ENCODE measurements at regions not wholly inside any gene's neighbourhood (a gene's known extent, or its start where the extent isn't known, plus 50 kb on each side); places are given as distances from the start of the nearest gene placed in this dataset.

- no peaks in the 10 kb centered on the region for H3K27me3 ChIP-seq (ENCODE audit: low read depth, low read length)
- no peak overlapping the region for H2AFZ ChIP-seq (ENCODE audit: low read depth, low read length)
- H3K4me1 ChIP-seq (ENCODE audit: low read length): no peaks in the 10 kb centered on the region
- no peaks in the 10 kb centered on the region for H4K20me1 ChIP-seq (ENCODE audit: insufficient read depth, low read length)
- no peak overlapping the region for H3K27ac ChIP-seq (ENCODE audit: low read length)
- TF ChIP-seq EZH2phosphoT487 (IDR thresholded peaks at IDR 0.05; ENCODE audit: low read depth): no peak
- TF ChIP-seq CTCF (IDR thresholded peaks at IDR 0.05; ENCODE audit: low read depth, low read length): no peak
- no peak overlapping the region for H3K4me3 ChIP-seq (ENCODE audit: low read length)
- no peak overlapping the region for H3K9ac ChIP-seq (ENCODE audit: low read length)
- H3K9me3 ChIP-seq (ENCODE audit: insufficient read depth, low read length): no peaks in the 10 kb centered on the region
- H3K4me2 ChIP-seq (ENCODE audit: low read length): no peak overlapping the region
- no peaks in the 10 kb centered on the region for H3K36me3 ChIP-seq (replicated peaks; ENCODE audit: low read depth, low read length)
- H3K79me2 ChIP-seq (ENCODE audit: low read length): no peaks in the 10 kb centered on the region
Observed at GRCh38 chr6:165745492-165745891, 82.5 kb upstream of the PDE10A start.

- H3K79me2 ChIP-seq (ENCODE audit: low read length): no peaks in the 10 kb centered on the region
- no peaks in the 10 kb centered on the region for H4K20me1 ChIP-seq (ENCODE audit: insufficient read depth, low read length)
- H3K27ac ChIP-seq (ENCODE audit: low read length): no peak overlapping the region
- H2AFZ ChIP-seq (ENCODE audit: low read depth, low read length): no peak overlapping the region
- no peaks in the 10 kb centered on the region for H3K4me1 ChIP-seq (ENCODE audit: low read length)
- H3K4me3 ChIP-seq (ENCODE audit: low read length): no peak overlapping the region
- no peaks in the 10 kb centered on the region for H3K36me3 ChIP-seq (replicated peaks; ENCODE audit: low read depth, low read length)
- no peak overlapping the region for H3K4me2 ChIP-seq (ENCODE audit: low read length)
- H3K27me3 ChIP-seq (ENCODE audit: low read depth, low read length): no peaks in the 10 kb centered on the region
- no peak for TF ChIP-seq EZH2phosphoT487 (IDR thresholded peaks at IDR 0.05; ENCODE audit: low read depth)
- no peak for TF ChIP-seq CTCF (IDR thresholded peaks at IDR 0.05; ENCODE audit: low read depth, low read length)
- H3K9ac ChIP-seq (ENCODE audit: low read length): no peak overlapping the region
- no peaks in the 10 kb centered on the region for H3K9me3 ChIP-seq (ENCODE audit: insufficient read depth, low read length)
Observed at GRCh38 chr6:165744555-165745228, 81.7 kb upstream of the PDE10A start.

GRCh38 chr6:165743366-165743898 is 80.4 kb upstream of the PDE10A start:
- Histone ChIP-seq H4K20me1 (ENCODE audit: insufficient read depth, low read length) (no peaks in the 10 kb centered on the region), H3K4me2 (ENCODE audit: low read length) (no peak overlapping the region), H2AFZ (ENCODE audit: low read depth, low read length) (no peak overlapping the region), H3K27me3 (ENCODE audit: low read depth, low read length) (no peaks in the 10 kb centered on the region), H3K4me1 (ENCODE audit: low read length) (no peaks in the 10 kb centered on the region), H3K79me2 (ENCODE audit: low read length) (no peaks in the 10 kb centered on the region), H3K9me3 (ENCODE audit: insufficient read depth, low read length) (no peaks in the 10 kb centered on the region), H3K27ac (ENCODE audit: low read length) (no peak overlapping the region), H3K36me3 (replicated peaks; ENCODE audit: low read depth, low read length) (no peaks in the 10 kb centered on the region), H3K9ac (ENCODE audit: low read length) (no peak overlapping the region), H3K4me3 (ENCODE audit: low read length) (no peak overlapping the region)
- TF ChIP-seq EZH2phosphoT487 (IDR thresholded peaks at IDR 0.05; ENCODE audit: low read depth) (no peak), CTCF (IDR thresholded peaks at IDR 0.05; ENCODE audit: low read depth, low read length) (no peak)

GRCh38 chr6:165742047-165742446 is 79.0 kb upstream of the PDE10A start:
- no peaks in the 10 kb centered on the region for H3K36me3 ChIP-seq (replicated peaks; ENCODE audit: low read depth, low read length)
- no peaks in the 10 kb centered on the region for H3K9me3 ChIP-seq (ENCODE audit: insufficient read depth, low read length)
- H3K4me2 ChIP-seq (ENCODE audit: low read length): no peak overlapping the region
- H3K9ac ChIP-seq (ENCODE audit: low read length): no peak overlapping the region
- no peak overlapping the region for H3K27ac ChIP-seq (ENCODE audit: low read length)
- H2AFZ ChIP-seq (ENCODE audit: low read depth, low read length): no peak overlapping the region
- no peak overlapping the region for H3K4me3 ChIP-seq (ENCODE audit: low read length)
- H3K27me3 ChIP-seq (ENCODE audit: low read depth, low read length): no peaks in the 10 kb centered on the region
- TF ChIP-seq EZH2phosphoT487 (IDR thresholded peaks at IDR 0.05; ENCODE audit: low read depth): no peak
- no peak for TF ChIP-seq CTCF (IDR thresholded peaks at IDR 0.05; ENCODE audit: low read depth, low read length)
- H3K4me1 ChIP-seq (ENCODE audit: low read length): no peaks in the 10 kb centered on the region
- no peaks in the 10 kb centered on the region for H3K79me2 ChIP-seq (ENCODE audit: low read length)
- H4K20me1 ChIP-seq (ENCODE audit: insufficient read depth, low read length): no peaks in the 10 kb centered on the region

Measured in OCI-LY3 (cell line).